ENCODE measurements at regions not wholly inside any gene's neighbourhood (a gene's known extent, or its start where the extent isn't known, plus 50 kb on each side); places are given as distances from the start of the nearest gene placed in this dataset.

DNA sequence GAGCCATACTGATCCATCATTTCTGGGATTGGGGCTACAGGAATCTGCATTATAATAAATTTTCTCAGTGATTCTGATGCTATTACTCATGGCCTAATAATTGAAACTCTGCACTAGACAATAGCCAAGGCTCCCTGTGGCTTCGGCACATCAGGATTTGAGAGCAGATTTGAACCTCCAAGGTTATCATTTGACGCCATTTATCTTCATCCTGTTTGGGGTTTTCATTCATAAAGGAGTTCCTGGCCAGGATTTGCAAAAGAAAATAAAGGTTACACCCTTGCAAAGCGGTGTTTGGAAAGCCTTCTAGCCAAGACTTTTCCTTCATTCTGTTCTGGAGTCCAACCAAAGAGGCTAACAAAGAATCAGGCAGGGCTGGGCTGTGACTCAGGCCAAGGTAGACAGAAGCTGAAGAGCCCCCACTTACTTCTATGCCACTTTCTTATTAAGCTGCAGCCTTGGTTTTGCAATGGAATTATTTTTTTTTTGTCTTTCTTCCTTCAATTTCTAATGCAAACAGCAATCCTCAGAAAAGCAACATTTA lies 330.1 kb downstream of the DHX35 start:
- no peak overlapping the region for H3K27ac ChIP-seq (ENCODE audit: low read depth, low read length, poor library complexity, severe bottlenecking)
- H2AFZ ChIP-seq (ENCODE audit: low read length): no peak overlapping the region
- no peaks in the 10 kb centered on the region for H3K9me3 ChIP-seq (ENCODE audit: low read length)
- H3K9me2 ChIP-seq (ENCODE audit: low read depth, low read length): no peaks in the 10 kb centered on the region
- no peaks in the 10 kb centered on the region for H3K36me3 ChIP-seq (ENCODE audit: insufficient read depth, low read length)
- no peak overlapping the region for H3K9ac ChIP-seq (ENCODE audit: low read length)
- no peak overlapping the region for H3K4me3 ChIP-seq (ENCODE audit: low read depth, low read length, poor library complexity, severe bottlenecking)
- no peaks in the 10 kb centered on the region for H3F3A ChIP-seq (ENCODE audit: insufficient read depth, low read length)
- H3K4me1 ChIP-seq (ENCODE audit: insufficient read depth, low read length, severe bottlenecking): no peaks in the 10 kb centered on the region
- no peaks in the 10 kb centered on the region for H4K20me1 ChIP-seq (ENCODE audit: insufficient read depth, low read length)
- H3K27me3 ChIP-seq (ENCODE audit: insufficient read depth, low read length): no peaks in the 10 kb centered on the region
- H3K4me2 ChIP-seq (ENCODE audit: low read length): no peak overlapping the region
- no peaks in the 10 kb centered on the region for H3K79me2 ChIP-seq (ENCODE audit: insufficient read depth, low read length)
- no peak for TF ChIP-seq EZH2 (IDR thresholded peaks at IDR 0.05; ENCODE audit: borderline replicate concordance, low read length)
- TF ChIP-seq, protein P1, sequence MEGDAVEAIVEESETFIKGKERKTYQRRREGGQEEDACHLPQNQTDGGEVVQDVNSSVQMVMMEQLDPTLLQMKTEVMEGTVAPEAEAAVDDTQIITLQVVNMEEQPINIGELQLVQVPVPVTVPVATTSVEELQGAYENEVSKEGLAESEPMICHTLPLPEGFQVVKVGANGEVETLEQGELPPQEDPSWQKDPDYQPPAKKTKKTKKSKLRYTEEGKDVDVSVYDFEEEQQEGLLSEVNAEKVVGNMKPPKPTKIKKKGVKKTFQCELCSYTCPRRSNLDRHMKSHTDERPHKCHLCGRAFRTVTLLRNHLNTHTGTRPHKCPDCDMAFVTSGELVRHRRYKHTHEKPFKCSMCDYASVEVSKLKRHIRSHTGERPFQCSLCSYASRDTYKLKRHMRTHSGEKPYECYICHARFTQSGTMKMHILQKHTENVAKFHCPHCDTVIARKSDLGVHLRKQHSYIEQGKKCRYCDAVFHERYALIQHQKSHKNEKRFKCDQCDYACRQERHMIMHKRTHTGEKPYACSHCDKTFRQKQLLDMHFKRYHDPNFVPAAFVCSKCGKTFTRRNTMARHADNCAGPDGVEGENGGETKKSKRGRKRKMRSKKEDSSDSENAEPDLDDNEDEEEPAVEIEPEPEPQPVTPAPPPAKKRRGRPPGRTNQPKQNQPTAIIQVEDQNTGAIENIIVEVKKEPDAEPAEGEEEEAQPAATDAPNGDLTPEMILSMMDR (IDR thresholded peaks at IDR 0.05; ENCODE audit: low read length): no peak

DNA sequence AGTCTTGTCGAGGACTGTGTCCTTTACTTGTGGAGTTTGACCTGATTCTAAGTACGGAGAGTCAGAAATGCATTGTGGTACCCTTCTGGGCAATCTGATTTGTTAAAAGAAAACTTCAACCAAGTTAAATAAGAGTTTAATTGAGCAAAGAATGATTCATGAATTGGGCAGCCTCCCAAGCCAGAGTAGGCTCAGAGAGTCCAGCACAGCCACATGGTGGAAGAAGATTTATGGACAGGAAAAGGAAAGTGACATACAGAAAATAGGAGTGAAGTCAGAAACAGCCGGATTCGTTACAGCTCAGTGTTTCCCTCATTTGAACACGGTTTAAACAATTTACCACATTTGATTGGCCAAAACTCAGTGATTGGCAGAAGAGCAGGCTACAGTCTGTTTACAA lies 329.2 kb downstream of the DHX35 start:
- Histone ChIP-seq H3F3A (ENCODE audit: insufficient read depth, low read length) (no peaks in the 10 kb centered on the region), H2AFZ (ENCODE audit: low read length) (no peak overlapping the region), H4K20me1 (ENCODE audit: insufficient read depth, low read length) (no peaks in the 10 kb centered on the region), H3K9me2 (ENCODE audit: low read depth, low read length) (no peaks in the 10 kb centered on the region), H3K27me3 (ENCODE audit: insufficient read depth, low read length) (no peaks in the 10 kb centered on the region), H3K36me3 (ENCODE audit: insufficient read depth, low read length) (no peaks in the 10 kb centered on the region), H3K4me3 (ENCODE audit: low read depth, low read length, poor library complexity, severe bottlenecking) (no peak overlapping the region), H3K79me2 (ENCODE audit: insufficient read depth, low read length) (no peaks in the 10 kb centered on the region), H3K4me1 (ENCODE audit: insufficient read depth, low read length, severe bottlenecking) (no peaks in the 10 kb centered on the region), H3K27ac (ENCODE audit: low read depth, low read length, poor library complexity, severe bottlenecking) (no peak overlapping the region), H3K9ac (ENCODE audit: low read length) (no peak overlapping the region), H3K4me2 (ENCODE audit: low read length) (no peak overlapping the region), H3K9me3 (ENCODE audit: low read length) (no peaks in the 10 kb centered on the region)
- TF ChIP-seq, protein P1 (IDR thresholded peaks at IDR 0.05; ENCODE audit: low read length): no peak
- no peak for TF ChIP-seq EZH2 (IDR thresholded peaks at IDR 0.05; ENCODE audit: borderline replicate concordance, low read length)

DNA sequence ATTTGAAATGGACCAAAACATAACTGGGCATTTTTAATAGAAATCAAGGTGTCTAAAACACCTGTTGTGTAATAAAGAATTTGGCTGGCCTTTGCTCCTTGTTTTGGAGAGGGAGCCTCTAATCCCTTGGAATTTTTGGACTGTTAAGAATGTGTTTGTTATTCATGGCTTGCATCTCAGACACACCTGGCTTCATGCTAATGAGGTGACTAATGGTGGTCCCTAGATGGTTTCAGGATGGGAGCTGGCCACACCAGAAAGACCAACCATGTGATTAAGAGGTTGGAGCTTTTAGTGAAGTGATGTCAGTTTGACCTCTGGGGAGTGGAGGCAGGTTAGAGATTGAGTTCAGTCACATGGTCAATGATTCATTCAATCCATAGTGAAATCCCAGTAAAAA lies 328.4 kb downstream of the DHX35 start:
- Histone ChIP-seq H2AFZ (ENCODE audit: low read length) (no peak overlapping the region), H3K9ac (ENCODE audit: low read length) (no peak overlapping the region), H3K27me3 (ENCODE audit: insufficient read depth, low read length) (no peaks in the 10 kb centered on the region), H3K9me3 (ENCODE audit: low read length) (no peaks in the 10 kb centered on the region), H3K4me2 (ENCODE audit: low read length) (no peak overlapping the region), H3K27ac (ENCODE audit: low read depth, low read length, poor library complexity, severe bottlenecking) (no peak overlapping the region), H3K4me3 (ENCODE audit: low read depth, low read length, poor library complexity, severe bottlenecking) (no peak overlapping the region), H3K36me3 (ENCODE audit: insufficient read depth, low read length) (no peaks in the 10 kb centered on the region), H3F3A (ENCODE audit: insufficient read depth, low read length) (no peaks in the 10 kb centered on the region), H3K79me2 (ENCODE audit: insufficient read depth, low read length) (no peaks in the 10 kb centered on the region), H4K20me1 (ENCODE audit: insufficient read depth, low read length) (no peaks in the 10 kb centered on the region), H3K4me1 (ENCODE audit: insufficient read depth, low read length, severe bottlenecking) (no peaks in the 10 kb centered on the region), H3K9me2 (ENCODE audit: low read depth, low read length) (no peaks in the 10 kb centered on the region)
- TF ChIP-seq, protein P1 (IDR thresholded peaks at IDR 0.05; ENCODE audit: low read length): no peak
- TF ChIP-seq EZH2 (IDR thresholded peaks at IDR 0.05; ENCODE audit: borderline replicate concordance, low read length): no peak
